ENCODE measurements at regions not wholly inside any gene's neighbourhood (a gene's known extent, or its start where the extent isn't known, plus 50 kb on each side); places are given as distances from the start of the nearest gene placed in this dataset.
"Not testable (repeated sequence)": the region's sequence is repeated elsewhere in the genome, so short reads cannot be mapped to it uniquely, and the experiment has no call there.

DNA sequence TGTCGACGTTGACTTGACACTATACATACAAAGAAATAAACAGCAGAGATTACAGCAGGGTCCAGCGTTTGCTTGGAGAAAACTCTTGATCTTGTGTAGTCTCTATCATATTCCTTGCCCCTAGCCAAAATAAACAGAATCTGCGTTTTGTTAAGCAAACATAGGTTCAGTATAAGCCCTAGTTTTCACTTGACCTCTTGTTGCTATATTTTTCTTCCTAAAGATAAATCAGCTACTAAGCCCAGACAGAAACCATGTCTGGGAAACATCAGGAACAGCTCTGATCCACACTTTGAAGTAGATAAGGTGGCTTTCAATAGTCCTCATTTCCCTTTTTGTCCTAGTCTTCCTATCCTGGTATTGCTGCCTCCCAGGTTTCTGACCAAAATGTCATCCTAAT is 328.2 kb upstream of the MAGI2 start:
- TF ChIP-seq ZFX (IDR thresholded peaks at IDR 0.05; ENCODE audit: borderline replicate concordance) = no peak
- TF ChIP-seq, protein P1, sequence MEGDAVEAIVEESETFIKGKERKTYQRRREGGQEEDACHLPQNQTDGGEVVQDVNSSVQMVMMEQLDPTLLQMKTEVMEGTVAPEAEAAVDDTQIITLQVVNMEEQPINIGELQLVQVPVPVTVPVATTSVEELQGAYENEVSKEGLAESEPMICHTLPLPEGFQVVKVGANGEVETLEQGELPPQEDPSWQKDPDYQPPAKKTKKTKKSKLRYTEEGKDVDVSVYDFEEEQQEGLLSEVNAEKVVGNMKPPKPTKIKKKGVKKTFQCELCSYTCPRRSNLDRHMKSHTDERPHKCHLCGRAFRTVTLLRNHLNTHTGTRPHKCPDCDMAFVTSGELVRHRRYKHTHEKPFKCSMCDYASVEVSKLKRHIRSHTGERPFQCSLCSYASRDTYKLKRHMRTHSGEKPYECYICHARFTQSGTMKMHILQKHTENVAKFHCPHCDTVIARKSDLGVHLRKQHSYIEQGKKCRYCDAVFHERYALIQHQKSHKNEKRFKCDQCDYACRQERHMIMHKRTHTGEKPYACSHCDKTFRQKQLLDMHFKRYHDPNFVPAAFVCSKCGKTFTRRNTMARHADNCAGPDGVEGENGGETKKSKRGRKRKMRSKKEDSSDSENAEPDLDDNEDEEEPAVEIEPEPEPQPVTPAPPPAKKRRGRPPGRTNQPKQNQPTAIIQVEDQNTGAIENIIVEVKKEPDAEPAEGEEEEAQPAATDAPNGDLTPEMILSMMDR (IDR thresholded peaks at IDR 0.05) = no peak
- no peak overlapping the region for H3K27ac ChIP-seq

DNA sequence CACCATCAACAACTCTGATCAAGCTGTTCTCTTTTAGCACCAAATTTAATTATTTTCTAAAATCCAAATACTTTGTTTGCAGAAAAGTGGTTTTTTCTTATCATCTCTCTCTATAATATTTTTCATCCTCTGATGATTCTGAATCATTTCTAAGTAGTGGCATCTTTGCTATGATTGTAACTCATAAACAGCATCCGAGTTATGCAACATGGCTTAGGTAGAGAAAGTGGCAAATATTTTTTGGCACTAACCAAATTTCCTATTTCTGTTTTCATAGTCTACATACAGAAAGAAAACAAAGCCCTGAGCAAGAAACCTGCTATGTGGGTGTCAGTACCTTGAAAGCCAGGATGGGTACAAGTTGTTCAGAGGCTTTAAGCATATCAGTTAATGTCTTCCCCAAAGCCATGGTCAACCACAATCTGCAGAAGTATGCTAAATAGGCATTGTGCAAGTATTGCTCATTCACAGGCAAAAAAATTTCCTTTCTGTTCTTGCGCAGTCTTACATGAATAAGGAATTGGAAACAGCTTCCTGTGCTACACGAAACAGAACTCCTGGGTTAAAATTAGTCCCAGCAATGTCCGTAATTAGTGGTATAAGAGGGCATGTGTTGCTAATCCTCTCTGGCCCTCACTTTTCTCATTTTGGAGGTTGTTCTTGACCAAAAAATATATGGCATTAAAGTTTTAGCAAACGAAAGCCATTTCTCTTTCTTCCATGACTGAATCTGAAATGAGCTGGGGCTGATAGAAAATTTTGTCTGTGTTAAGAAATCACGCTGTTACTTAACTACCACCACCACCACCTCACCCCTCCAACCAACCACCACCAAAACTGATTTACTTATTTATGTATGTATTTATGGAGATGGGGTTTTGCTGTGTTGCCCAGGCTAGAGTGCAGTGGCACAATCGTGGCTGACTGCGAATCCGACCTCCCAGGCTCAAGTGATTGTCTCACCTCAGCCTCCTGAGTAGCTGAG is 325.6 kb upstream of the MAGI2 start:
- TF ChIP-seq ZFX (IDR thresholded peaks at IDR 0.05; ENCODE audit: borderline replicate concordance) = no peak
- TF ChIP-seq, protein P1 (IDR thresholded peaks at IDR 0.05) = no peak
- H3K27ac ChIP-seq = no peak overlapping the region

- TF ChIP-seq, protein P1 (IDR thresholded peaks at IDR 0.05) = no peak
- no peak for TF ChIP-seq ZFX (IDR thresholded peaks at IDR 0.05; ENCODE audit: borderline replicate concordance)
- H3K27ac ChIP-seq = no peak overlapping the region
Measured at GRCh38 chr7:79775911-79776310, 322.4 kb upstream of the MAGI2 start.

DNA sequence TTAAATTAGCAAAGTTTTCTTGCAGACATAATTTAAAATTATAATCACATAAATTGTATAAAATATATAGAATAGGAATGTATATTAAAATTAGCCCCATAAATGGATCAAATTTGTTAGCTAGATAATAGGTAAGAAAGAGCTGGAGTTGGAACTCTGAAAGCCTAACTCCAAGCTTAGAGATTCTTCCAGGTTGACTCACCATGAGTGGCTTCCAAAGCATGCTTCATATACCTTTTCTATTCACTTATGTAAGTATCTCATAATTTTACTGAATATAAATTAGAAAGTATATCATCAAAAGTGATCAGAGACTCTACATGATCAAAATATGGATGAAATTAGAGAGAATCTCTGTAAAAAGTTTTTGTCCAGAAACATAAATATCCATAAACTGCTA is 320.7 kb upstream of the MAGI2 start:
- TF ChIP-seq ZFX (IDR thresholded peaks at IDR 0.05; ENCODE audit: borderline replicate concordance) = no peak
- TF ChIP-seq, protein P1 (IDR thresholded peaks at IDR 0.05) = no peak

GRCh38 chr7:79770970-79771369 is 317.5 kb upstream of the MAGI2 start:
- no peak for TF ChIP-seq ZFX (IDR thresholded peaks at IDR 0.05; ENCODE audit: borderline replicate concordance)
- TF ChIP-seq, protein P1 (IDR thresholded peaks at IDR 0.05) = no peak
- no peak overlapping the region for H3K27ac ChIP-seq

More for the DNA sequence above, 320.7 kb upstream of the MAGI2 start:
- no peak overlapping the region for H3K27ac ChIP-seq

DNA sequence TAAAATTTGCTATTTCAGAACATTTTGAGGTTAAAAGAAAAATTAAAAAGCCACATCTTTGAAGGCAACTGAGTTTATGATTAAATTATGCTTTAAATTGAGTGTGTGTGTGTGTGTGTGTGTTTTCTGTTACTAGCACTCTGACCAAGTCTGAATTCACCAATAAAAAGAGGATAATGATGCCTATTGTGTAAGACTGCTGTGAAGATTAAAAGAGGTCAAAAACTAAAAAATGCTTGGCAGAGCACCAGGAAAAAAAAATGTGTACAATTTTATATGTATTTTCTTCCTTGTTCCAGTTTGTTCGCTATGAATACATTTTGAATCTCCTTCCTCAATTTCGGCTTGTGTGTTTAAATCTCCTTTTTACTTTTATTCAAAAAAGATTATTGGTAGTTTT is 316.6 kb upstream of the MAGI2 start:
- no peak for TF ChIP-seq ZFX (IDR thresholded peaks at IDR 0.05; ENCODE audit: borderline replicate concordance)
- TF ChIP-seq, protein P1 (IDR thresholded peaks at IDR 0.05) = no peak
- no peak overlapping the region for H3K27ac ChIP-seq

DNA sequence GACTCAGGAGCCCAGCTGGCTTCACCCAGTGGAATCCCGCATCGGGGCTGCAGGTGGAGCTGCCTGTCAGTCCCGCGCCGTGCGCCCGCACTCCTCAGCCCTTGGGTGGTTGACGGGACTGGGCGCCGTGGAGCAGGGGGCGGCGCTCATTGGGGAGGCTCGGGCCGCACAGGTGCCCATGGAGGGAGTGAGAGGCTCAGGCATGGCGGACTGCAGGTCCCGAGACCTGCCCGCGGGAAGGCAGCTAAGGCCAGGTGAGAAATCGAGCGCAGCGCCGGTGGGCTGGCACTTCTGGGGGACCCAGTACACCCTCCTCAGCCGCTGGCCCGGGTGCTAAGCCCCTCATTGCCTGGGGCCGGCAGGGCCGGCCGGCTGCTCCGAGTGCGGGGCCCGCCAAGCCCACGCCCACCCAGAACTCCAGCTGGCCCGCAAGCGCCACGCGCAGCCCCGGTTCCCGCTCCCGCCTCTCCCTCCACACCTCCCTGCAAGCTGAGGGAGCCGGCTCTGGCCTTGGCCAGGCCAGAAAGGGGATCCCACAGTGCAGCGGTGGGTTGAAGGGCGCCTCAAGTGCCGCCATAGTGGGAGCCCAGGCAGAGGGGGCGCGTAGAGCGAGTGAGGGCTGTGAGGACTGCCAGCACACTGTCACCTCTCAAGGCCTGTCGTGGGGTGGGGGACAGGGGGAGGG is 314.6 kb upstream of the MAGI2 start:
- H3K27ac ChIP-seq = not testable (repeated sequence)

GRCh38 chr7:79767192-79767591 is 313.7 kb upstream of the MAGI2 start:
- H3K27ac ChIP-seq = not testable (repeated sequence)
